NCI-H1105 (cell line): ENCODE measurements at regions not wholly inside any gene's neighbourhood (a gene's known extent, or its start where the extent isn't known, plus 50 kb on each side); places are given as distances from the start of the nearest gene placed in this dataset.

Experiments
- DNase-seq: peaks from one replicate; lab custom pipeline; 2025; lab: John Stamatoyannopoulos, UW

- DNase-seq, result no peak
Observed at GRCh38 chr20:60244373-60245146, 286.3 kb downstream of the CDH26 start.

- DNase-seq, result no peak
Observed at GRCh38 chr20:60246751-60247150, 288.5 kb downstream of the CDH26 start.

GRCh38 chr20:60249436-60249835 is 291.2 kb downstream of the CDH26 start:
- no peak for DNase-seq

- DNase-seq, result no peak
Observed at GRCh38 chr20:60250251-60250650, 292.0 kb downstream of the CDH26 start.

- DNase-seq, result no peak
Observed at GRCh38 chr20:60252866-60253265, 294.6 kb downstream of the CDH26 start.

- no peak for DNase-seq
Observed at GRCh38 chr20:60253471-60253870, 295.2 kb downstream of the CDH26 start.

- DNase-seq, result peak; percentile 32
Observed at GRCh38 chr20:60254901-60255411, 296.7 kb downstream of the CDH26 start.

- peak; percentile 54 for DNase-seq
Observed at GRCh38 chr20:60255415-60255814, 297.2 kb downstream of the CDH26 start.

- DNase-seq, result no peak
Observed at GRCh38 chr20:60255866-60256265, 297.6 kb downstream of the CDH26 start.

GRCh38 chr20:60256811-60257210 is 298.6 kb downstream of the CDH26 start:
- no peak for DNase-seq

GRCh38 chr20:60257671-60258070 is 299.4 kb downstream of the CDH26 start:
- no peak for DNase-seq

GRCh38 chr20:60258255-60258863 is 300.1 kb downstream of the CDH26 start:
- DNase-seq, result no peak

GRCh38 chr20:60261333-60261732 is 303.1 kb downstream of the CDH26 start:
- DNase-seq, result no peak

GRCh38 chr20:60262967-60263603 is 304.9 kb downstream of the CDH26 start:
- no peak for DNase-seq

- DNase-seq, result no peak
Observed at GRCh38 chr20:60263725-60264709, 305.8 kb downstream of the CDH26 start.

- DNase-seq, result no peak
Observed at GRCh38 chr20:60266177-60266823, 308.1 kb downstream of the CDH26 start.

GRCh38 chr20:60268491-60268890 is 310.3 kb downstream of the CDH26 start:
- no peak for DNase-seq

GRCh38 chr20:60269573-60270162 is 311.4 kb downstream of the CDH26 start:
- no peak for DNase-seq

- no peak for DNase-seq
Observed at GRCh38 chr20:60270341-60270740, 312.1 kb downstream of the CDH26 start.

- no peak for DNase-seq
Observed at GRCh38 chr20:60271597-60271996, 313.4 kb downstream of the CDH26 start.

- no peak for DNase-seq
Observed at GRCh38 chr20:60272790-60273189, 314.6 kb downstream of the CDH26 start.
